ENCODE measurements at regions not wholly inside any gene's neighbourhood (a gene's known extent, or its start where the extent isn't known, plus 50 kb on each side); places are given as distances from the start of the nearest gene placed in this dataset.

GRCh38 chr20:3297079-3297378 is 58.0 kb upstream of the SLC4A11 start:
- H3K27ac ChIP-seq (ENCODE audit: low read depth in 1 of 2, low read length in 1 of 2): no peak overlapping the region
- H3K4me1 ChIP-seq (ENCODE audit: control insufficient read depth in 5 of 5, insufficient read depth in 5 of 5, low read length in 5 of 5): no peaks in the 10 kb centered on the region
- H3K9me3 ChIP-seq (ENCODE audit: control insufficient read depth in 4 of 4, insufficient read depth in 3 of 4, low read length in 3 of 4): no peaks in the 10 kb centered on the region
- no peak for DNase-seq
- H3K4me3 ChIP-seq: no peak overlapping the region
- no peak for TF ChIP-seq CTCF (IDR thresholded peaks at IDR 0.05; ENCODE audit: control extremely low read depth, extremely low read depth)
- peaks cover 23 to 28% (median 25%) of the 10 kb centered on the region in 4 donors for H3K36me3 ChIP-seq (ENCODE audit: control insufficient read depth in 4 of 4, insufficient read depth in 4 of 4, low read length in 4 of 4)
- H3K27me3 ChIP-seq (ENCODE audit: control insufficient read depth in 3 of 3, insufficient read depth in 3 of 3, low read length in 2 of 3): no peaks in the 10 kb centered on the region
- H3K9ac ChIP-seq (ENCODE audit: insufficient read depth in 1 of 2, low read length in 2 of 2): no peak overlapping the region
- 80 to 81% methylated on average over 3 of the region's 3 CpGs for WGBS, 2 donors
- no peak for ATAC-seq (ENCODE audit: insufficient read depth, low FRiP score)

- ATAC-seq (ENCODE audit: insufficient read depth, low FRiP score): no peak
- WGBS, 2 donors: 94 to 96% methylated on average over 12 of the region's 12 CpGs
- Histone ChIP-seq H3K9me3 (ENCODE audit: control insufficient read depth in 4 of 4, insufficient read depth in 3 of 4, low read length in 3 of 4) (no peaks in the 10 kb centered on the region), H3K4me1 (ENCODE audit: control insufficient read depth in 5 of 5, insufficient read depth in 5 of 5, low read length in 5 of 5) (no peaks in the 10 kb centered on the region), H3K36me3 (ENCODE audit: control insufficient read depth in 4 of 4, insufficient read depth in 4 of 4, low read length in 4 of 4) (peaks cover 24 to 30% (median 28%) of the 10 kb centered on the region in 4 donors), H3K27me3 (ENCODE audit: control insufficient read depth in 3 of 3, insufficient read depth in 3 of 3, low read length in 2 of 3) (no peaks in the 10 kb centered on the region), H3K27ac (ENCODE audit: low read depth in 1 of 2, low read length in 1 of 2) (no peak overlapping the region), H3K4me3 (no peak overlapping the region), H3K9ac (ENCODE audit: insufficient read depth in 1 of 2, low read length in 2 of 2) (no peak overlapping the region)
- DNase-seq: peak in 1 of 3 donors; percentile 3
- TF ChIP-seq CTCF (IDR thresholded peaks at IDR 0.05; ENCODE audit: control extremely low read depth, extremely low read depth): no peak
Measured at GRCh38 chr20:3296261-3297078, 57.5 kb upstream of the SLC4A11 start.

Data from lung (tissue), 11 donors.